ENCODE measurements at regions not wholly inside any gene's neighbourhood (a gene's known extent, or its start where the extent isn't known, plus 50 kb on each side); places are given as distances from the start of the nearest gene placed in this dataset.
A peak's percentile ranks its signal among the peaks of the same experiment; 100 is the strongest.

DNA sequence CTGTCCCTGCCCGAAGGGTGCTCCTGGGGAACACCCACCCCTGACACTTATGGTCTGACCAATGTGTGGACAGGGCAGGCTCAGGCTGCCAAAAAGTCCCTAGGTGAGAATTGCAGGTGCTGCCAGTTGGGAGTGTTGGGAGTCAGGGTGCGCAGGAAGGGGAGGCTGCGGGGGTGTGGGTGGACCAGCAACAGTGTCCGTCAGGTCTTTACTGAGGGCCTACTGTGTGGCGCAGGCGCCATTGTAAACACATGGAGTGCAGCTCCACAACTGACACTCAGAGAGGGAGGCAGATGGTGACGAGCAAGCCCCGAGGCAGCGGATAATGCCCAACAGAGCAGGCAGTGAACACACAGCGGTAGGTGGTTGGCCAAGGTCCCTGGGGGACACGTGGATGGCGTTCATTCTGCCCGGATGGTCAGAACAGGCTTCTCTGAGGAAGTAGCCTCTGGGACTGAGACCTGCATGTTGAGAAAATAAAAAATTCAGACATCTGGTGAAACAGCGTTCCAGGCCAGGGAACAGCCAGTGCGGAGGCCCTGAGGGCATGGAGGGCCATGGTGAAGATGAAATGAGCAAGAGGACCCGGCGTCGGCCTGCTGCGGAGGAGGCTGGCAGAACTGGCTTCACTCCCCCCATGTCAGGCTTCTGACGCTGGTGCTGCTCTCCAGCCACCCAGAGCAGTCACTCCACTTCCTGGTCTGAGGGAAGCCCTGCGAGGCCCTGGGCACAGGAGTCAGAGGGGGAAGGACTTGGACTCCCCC, 136.2 kb upstream of the ZBTB40 start:
- no peak for DNase-seq (ENCODE audit: low read depth, low spot score)

DNA sequence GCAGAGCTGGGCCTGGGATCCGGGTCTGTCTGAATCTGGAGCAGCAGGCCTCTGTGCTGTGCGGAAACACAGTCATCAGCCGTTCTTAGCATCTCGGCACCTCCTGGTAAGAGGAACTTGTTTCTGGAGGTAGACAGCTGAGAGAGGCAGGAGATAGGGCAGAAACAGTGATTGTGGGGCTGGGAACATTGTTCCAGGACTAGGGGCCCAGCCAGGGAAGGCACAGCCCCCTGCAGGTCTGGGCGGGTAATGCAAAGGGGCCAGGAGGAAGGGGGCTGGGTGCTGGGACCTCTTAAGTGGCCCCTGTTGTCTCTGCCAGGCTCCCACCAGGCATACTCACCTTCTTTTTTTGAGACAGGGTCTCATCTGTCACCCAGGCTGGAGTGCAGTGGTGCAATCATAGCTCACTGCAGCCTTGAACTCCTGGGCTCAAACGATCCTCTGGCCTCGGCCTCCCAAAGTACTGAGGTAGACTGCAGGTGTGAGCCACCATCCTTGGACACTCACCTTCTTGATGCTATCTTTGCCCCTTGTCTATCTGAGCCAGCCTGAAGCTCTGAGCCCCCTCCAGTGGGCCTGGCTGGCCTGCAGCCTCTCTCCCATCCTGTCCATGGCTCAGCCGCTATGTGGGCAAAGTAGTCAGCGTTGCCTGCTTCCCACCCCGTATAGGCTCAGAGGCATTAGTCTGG, 134.3 kb upstream of the ZBTB40 start:
- DNase-seq (ENCODE audit: low read depth, low spot score): peak; percentile 14

DNA sequence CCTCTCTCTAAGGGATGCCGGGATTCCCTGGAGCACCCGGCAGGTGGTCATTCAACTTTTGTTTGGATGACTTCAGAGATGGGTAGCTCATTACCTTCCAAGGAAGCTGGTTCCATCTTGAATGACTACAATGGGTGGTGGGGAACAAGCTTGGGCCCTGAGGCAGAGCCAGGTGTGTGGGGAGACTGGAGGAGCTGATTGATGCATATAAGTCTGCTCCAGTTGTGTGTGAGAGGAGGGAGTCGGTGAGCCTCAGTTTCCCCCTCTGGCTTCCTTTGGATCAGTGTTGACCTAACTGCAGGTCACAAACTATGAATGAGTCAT, 133.8 kb upstream of the ZBTB40 start:
- no peak for DNase-seq (ENCODE audit: low read depth, low spot score)

DNA sequence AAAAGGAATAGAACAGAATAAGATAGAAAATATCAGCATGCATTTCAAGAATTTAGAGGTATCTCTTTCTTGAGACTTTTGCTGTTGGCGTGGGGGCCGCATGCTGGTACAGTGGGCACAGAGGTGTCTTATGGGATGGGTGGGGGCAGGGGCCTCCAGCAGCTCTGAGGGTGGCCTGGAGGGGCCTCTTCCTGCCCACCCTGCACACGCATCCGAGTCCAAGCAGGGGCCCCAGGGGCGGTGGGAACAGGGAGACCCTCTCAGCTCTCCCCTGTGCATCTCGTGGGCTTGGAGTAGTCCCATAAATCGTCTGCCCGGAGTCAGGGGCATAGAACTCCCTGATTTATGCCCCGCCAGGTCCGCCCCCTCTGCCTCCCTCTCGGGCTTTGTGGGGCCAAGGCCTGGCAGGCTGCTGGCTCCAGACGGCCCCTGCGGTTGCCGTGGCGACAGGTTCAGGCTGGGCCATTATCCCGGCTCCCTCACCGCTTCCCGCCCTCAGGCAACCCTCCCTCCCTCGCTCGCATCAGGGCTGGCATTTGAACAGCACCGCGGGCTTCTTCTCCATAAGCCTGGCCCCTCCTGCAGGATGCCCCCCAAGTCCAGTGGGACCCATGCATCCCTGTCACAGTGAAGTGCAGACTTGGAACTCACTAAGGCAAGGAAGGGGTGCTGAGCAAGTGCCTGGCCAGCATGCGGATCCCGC, 133.2 kb upstream of the ZBTB40 start:
- peak; percentile 48 for DNase-seq (ENCODE audit: low read depth, low spot score)

DNA sequence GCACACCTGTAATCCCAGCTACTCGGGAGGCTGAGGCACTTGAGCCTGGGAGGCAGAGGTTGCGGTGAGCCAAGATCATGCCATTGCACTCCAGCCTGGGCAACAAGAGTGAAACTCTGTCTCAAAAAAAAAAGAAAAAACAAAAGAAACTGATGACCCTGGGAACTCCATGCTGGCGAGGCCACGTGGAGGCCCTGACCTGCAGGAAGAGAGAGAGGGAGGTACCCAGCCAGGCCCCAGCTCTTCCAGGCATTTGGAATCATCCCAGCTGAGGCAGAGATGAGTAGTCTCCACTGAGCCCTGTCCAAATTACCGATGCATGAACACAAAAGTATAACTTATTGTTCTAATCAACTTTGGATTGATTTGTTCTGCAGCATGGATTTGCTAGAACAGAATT, 132.0 kb upstream of the ZBTB40 start:
- DNase-seq (ENCODE audit: low read depth, low spot score): no peak

DNA sequence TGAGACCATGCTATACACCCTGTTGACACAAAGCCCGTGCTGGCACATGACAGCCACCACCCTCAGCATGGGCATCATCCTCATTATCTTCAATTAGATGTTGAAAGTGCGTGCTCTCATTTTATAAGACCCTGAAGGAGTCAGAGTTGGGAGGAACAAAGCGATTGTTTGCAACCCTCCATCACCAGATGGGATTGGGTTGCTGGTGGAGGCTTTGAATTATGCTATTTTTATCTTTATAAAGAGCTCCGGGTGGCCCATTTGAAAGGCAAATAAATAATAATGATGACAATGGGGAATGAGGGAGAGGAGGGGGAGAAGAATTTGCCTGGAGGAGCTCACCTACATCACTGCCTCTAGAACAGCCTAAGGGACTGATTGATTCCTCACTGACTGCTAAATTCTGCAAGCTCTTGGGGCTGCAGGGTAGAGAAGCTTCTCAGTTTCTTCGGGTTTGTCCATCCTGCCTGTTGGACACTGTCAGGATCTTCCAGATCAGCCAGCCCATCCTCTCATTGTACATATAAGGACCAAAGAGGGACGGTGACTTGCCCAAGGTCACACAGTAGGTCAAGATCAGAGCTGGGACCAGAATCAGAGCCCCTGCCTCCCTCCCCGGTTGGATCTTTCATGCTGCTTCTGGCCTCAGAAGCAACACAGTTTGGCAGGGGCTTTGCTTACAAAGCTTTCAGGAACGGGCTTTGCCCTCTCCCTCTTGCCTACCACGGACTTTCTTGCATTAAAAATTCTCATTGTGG, 130.9 kb upstream of the ZBTB40 start:
- no peak for DNase-seq (ENCODE audit: low read depth, low spot score)

DNA sequence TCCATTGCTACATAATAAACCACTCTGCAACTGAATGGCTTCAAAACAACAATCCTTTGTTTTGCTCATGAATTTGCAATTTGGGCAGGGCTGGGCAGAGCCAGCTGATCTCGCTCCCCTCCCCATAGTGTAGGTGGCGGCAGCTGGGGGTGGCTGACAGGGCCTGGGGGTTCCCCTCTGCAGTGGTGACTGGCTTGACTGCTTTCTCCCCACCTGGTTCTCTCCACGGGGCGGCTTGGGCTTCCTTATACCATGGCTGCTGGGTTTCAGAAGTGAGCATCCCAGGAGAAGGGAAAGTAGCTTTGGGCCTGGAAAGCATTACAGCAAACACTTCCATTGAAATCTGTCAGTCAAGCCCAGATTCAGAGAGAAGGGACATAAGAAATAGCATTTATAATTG, 129.7 kb upstream of the ZBTB40 start:
- no peak for DNase-seq (ENCODE audit: low read depth, low spot score)

DNA sequence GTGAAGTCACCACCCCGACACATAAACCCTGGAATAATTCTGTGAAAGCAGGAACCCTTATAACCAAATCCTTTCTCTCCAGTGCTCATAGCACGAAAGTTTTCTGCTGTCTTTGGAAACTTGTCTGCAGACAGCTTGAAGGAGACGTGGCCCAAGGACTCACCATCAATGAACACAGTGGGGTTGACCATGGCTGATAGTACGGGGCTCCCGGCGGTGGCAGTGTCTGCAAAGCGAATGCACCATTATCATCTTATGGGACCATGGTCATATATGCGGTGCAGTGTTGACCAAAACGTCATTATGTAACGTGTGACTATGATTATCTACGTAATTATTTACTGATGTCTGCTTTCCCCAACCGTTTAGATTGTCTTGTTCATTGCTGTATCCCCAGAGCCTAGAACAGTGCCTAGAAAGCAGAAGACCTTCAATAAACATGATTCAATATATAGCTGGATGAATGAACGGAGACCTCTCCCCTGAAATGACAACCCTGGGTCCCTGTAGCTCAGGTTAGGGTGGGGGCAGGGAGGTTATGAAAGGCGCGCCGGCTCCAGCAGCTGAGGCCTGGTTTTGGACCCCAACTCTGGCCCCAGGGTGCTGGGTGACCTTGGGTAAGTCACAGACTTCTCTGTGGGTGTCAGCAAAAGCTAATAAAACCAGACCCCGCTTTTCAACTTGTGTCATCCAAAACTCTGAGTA, 128.4 kb upstream of the ZBTB40 start:
- no peak for DNase-seq (ENCODE audit: low read depth, low spot score)

DNA sequence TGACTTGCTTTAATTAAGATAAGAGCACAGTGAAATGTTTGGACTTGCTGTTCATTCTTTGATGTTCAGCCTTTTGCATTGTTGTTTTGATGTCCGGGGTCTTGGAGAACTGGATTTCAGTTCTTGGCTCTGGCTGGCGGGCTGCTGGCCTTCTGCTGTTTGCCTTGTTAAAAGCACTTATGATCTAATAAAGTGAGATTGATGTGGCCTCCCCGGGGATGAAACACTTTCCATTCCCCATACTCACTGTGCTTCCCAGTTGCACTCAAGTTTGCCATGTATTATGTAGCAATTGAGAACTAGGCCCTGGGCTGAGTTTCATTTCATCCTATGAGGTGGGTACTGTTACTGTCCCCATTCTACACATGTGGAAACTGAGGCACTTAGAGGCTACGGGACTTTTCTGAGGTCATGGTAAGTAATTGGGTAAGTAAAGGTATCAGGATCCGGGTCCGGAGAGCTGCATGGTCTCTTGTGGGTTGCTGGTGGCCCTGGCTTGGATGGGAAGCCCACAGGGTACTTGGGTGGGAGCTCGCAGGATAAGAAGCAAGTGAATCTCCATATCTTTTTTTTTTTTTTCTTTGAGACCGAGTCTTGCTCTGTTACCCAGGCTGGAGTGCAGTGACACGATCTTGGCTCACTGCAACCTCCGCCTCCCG, 127.7 kb upstream of the ZBTB40 start:
- no peak for DNase-seq (ENCODE audit: low read depth, low spot score)

DNA sequence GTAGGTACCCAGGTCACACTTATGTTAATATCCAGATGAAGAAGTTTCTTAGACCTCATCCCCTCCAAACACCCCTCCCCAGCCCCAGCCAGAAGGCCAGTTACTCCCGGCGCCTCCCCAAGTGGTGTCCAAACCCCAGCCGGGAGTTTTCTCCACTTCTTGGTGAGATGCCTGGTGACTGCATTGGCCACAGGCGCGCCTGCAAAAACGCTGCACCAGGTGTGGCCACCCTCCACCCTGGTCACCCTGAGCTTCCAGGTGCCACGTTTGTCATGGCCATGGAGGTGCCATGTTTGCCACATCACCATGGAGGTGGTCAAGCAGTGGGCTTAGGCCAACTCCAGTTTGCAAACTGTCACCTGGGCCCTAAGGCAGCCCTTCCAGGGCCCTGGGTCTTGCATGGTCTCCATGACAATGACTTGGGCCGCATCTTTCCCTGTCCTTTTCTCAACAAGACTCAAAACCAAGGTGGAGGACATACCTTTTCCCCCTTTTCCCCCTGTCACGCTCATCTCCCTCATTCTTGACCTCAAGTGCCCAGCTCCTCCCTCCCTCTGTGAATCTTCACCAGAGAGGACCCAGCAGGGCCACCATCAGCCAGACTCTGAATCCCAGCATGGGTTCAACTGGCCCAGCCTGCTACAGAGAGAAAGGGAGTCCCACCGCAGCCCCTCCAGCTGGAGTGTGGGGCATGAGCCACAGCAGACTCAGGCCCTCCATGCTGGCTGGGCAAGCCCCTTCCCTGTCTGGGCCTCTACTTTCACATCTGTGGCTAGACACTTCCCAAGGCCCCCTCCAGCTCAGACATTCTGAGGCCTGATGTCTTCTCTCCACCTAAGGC, 125.9 kb upstream of the ZBTB40 start:
- no peak for DNase-seq (ENCODE audit: low read depth, low spot score)

DNA sequence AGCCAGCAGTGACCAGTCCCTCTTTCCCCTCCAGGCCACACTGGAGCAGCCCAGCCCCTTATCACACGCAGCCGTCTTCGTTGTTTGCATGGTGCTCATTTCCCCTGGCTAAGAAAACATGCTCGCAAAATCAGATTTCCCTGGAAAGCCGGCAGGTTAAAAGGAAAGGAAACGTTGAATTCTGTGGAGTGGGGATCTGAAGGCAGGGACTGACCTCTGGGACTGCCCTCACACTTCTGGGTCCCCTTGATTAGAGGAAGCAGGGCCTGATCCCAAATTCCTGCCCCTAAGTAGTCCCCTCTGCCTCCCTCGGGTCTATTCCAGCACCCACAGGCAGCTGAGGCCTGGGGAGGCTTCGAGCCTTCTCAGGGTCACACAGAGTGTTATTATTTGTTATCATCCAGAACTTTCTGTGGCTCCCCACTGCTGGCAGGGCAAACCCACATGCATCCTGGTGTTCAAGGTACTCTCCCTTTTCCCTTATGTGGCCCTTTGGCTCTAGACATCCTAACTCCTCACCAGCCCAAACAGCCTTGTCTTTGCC, 125.2 kb upstream of the ZBTB40 start:
- DNase-seq (ENCODE audit: low read depth, low spot score): no peak

DNA sequence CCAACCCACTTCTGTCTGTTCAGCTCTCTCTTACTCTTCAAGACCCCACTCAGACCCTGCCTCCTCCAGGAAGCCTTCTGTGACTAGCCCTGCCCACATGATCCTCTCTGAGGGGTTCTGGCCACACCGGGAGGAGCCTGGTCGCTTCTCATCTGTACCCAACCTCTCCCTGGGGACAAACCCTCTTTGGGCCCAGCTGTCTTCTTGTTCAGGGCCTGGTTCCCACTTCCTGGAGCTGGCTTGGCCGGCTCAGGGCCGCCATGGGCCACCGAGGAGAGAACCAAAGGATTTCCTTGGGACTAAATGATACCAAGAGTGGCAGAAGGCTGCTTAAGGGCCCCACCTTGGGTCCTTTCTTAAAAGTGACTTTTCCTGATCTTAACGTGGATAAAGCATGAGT, 124.7 kb upstream of the ZBTB40 start:
- no peak for DNase-seq (ENCODE audit: low read depth, low spot score)

DNA sequence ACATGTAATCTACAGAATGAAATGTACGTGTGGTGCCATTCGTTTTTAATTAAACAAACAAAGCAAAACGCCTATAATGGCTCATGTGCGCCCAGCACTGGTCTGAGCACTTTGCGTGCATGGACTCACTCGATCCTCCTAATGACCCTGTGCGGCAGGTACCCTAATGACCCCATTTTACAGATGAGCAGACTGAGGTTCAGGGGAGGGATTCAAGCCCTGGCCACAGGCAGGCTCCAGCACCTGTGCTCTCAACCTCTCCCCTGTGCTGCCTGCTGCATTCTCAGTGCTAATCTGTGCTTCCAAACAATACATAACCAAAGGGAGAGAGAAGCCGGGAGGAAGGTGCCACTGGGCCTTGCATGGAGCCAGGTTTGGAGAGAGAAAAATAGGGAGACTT, 124.2 kb upstream of the ZBTB40 start:
- no peak for DNase-seq (ENCODE audit: low read depth, low spot score)

DNA sequence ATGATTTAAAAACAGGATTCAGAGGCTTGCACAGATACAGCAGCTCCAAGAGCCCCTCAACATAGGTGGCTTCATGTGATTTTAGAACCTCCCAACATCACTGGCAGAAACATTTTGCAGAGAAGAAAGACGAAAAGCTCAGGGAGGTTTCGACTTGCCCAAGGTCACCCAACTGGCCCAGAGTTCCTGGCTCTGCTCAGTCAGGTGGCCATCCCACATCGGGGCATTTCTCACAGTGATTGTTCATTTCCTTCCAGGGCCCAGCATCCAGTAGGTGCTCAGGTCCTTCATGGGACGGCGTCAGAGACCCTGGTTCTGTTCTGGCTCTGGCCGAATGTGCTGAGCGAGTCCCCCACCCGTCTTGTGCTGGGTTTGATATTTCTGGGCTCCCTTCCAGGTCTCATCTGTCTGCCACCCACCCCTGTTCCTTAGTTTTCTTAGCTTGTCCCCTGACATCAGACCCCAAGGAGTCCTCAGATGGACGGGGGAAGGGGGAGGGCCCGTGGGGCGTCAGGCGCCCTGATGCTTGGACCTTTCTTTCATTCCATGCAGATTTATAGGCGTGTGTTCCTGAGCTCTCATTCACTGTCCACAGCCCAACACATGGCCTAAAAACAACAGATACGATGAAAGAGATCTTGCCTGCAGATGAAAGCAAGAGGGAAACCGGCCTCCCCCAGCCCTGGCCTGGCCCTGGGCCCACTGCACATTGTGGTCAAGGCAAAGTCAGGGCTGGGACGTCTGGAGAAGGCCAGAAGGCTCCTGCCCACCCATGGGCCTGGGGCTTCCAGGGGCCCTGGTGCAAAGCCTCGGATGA, 123.1 kb upstream of the ZBTB40 start:
- DNase-seq (ENCODE audit: low read depth, low spot score): no peak

DNA sequence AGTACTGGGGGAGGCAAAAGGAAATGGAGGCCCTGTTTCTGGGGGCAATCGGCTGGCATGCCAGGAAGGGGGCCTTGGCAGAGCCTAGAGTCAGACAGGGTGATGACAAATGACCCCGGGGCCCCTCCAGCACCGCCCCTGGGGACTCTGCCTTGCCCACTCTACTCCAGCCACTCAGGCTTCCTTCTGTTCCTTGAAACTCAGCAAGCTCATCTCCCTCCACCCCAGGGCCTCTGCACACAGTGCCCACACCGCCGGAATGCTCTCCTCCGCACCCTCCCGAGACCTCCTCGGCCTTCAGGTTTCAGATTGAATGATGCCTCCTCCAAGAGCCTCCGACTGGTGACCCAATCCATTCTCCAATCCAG, 122.5 kb upstream of the ZBTB40 start:
- DNase-seq (ENCODE audit: low read depth, low spot score): no peak

DNA sequence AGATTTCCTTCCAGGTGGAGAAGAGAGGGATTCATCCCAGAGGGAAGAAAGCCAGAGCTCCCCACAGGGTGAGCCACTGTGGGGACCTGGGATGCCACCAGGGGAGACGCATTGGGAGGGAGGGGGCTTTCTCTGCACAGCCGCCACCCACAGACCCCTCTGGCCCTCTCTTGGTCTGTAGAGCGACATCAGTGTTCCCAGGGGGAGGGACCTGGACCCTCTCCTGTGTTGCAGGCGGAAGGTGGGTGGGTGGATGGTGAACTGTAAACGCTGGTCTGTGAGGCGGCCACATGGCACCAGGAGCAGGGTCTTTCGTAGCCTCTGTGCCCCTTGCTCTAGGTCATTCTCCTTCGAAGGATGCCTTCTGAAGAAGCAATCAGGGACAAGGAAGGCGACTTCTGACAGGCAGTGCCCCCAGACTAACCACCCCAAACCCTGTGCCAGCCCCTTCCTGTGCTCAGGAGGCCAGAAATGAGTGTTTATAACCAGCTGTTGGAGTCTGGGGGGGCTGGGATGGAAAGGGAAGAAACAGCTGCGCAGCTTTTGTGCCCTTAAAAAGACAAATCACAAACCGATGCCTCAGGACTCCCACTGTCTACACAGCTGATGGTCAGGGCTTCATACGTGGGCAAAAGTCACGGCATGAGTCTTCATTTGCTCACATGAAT, 121.4 kb upstream of the ZBTB40 start:
- DNase-seq (ENCODE audit: low read depth, low spot score): no peak

DNA sequence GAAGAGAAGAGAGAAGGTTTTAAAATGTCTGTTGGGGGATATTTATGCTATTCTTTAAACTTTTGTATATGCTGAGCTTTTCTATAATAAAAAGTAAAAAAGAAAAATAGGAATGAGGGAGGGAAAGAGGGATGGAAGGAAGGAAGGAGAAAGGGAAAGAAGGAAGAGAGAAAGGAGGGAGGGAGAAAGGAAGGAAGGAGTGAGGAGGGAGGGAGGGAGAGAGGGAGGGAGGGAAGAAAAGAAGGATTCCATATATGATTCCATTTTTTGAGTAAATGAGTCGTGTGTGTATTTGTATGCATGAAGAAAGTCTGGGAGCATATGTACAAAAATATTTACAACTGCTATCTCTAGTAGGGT, 120.9 kb upstream of the ZBTB40 start:
- DNase-seq (ENCODE audit: low read depth, low spot score): no peak

DNA sequence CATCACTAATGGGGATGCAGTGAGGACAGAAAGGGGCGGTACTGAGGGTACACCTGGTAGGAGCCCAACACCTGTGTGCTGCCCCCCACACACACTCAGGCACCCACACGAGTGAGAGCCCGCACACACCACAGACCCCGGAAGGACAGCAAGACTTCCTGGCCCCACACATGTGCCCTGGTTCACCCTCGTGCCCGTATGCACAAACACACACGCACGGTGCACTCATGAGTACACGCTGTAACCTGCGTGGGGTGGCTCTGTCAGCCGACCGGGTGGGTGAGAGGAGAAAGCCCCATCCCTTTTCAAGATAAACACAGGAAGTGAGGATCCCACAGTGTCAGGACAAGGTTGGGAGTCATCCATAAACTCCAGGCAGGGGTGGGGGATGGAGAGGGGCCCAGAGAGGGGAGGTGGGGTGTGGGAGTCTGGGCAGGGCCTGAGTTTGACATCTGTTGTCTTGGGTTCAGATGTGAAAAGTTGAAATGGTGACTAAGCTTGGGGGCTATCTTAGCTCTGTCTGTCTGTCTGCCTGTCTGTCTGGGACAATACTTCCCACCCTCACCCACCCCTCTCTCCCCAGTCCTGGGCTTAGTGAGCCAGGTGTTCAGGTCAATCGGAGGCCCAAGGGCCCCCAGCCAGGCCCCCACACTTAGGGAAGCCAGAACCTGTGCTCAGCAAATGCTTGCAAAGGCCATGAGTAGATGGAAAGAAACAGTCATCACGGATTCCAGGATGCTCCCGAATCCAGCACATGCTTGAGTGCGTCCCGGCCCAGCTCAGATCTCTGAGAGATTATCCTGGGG, 119.8 kb upstream of the ZBTB40 start:
- DNase-seq (ENCODE audit: low read depth, low spot score): no peak

All from astrocyte of the hippocampus (primary cell).